Stimulated activated CD4-positive, alpha-beta T cell treated with anti-CD3 and anti-CD28 coated beads, Interleukin-15, amount 100 ng/mL, for 48 hours (primary cell): ENCODE measurements at regions not wholly inside any gene's neighbourhood (a gene's known extent, or its start where the extent isn't known, plus 50 kb on each side); places are given as distances from the start of the nearest gene placed in this dataset.
"Not testable (repeated sequence)": the region's sequence is repeated elsewhere in the genome, so short reads cannot be mapped to it uniquely, and the experiment has no call there.

ENCODE experiments used
- DNase-seq, 2 donors: peaks; one replicate each; pipeline ENCODE4 v3.0.0-alpha.2; 2020; ENCODE audit warnings: low read depth in 2 of 2

DNA sequence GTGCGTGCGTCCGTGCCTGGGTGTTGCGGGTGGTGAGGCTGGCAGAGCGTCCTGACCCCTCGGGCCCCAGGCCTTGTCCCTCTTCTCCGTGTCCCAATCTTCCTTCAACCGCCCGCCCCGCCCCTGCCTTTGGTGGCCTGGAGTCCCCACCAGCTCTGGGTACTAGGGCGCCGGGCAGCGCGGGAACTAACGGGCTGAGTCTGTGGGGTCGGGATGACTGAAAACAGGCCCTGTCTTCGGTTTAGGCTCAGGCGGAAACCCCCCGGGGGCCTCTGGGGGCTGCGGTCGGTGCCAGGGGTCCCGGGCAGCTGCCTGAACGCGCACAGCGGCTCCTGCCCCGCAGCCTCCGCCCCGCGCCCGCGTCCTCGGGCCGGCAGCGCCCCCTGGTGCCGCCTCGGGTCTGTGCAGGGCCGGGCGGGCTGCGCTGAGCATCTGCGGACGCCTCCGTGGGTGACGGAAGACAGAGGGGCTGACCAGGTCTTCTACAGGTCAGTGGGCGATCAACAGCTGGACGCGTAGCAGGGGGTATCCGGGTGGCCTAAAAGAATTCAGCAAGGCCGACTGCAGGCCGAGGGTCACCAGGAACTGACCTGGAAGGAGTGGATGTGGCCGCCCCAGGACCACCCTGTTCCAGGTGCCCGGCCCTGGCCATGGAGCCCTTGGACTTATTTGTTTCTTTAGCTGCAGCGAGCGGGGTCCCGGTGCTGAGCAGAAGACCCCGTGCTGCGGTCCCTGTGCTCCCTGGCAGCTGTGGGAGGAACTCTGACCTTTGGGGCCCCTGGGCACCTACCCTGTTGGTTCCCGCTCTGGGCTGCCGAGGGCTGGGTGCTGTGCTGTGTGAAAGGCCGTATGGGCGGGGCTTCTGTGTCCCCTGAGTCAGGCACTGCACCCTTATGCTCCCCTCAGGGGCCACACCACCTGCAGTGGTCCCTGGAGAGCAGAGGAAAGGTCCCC lies 130.2 kb upstream of the LPCAT1 start:
- DNase-seq = peak in 1 of 2 donors; percentile 22

GRCh38 chr5:1652873-1653697 lies 129.3 kb upstream of the LPCAT1 start:
- DNase-seq = no peak

- DNase-seq = no peak
Observed at GRCh38 chr5:1651971-1652872, 128.5 kb upstream of the LPCAT1 start.

DNA sequence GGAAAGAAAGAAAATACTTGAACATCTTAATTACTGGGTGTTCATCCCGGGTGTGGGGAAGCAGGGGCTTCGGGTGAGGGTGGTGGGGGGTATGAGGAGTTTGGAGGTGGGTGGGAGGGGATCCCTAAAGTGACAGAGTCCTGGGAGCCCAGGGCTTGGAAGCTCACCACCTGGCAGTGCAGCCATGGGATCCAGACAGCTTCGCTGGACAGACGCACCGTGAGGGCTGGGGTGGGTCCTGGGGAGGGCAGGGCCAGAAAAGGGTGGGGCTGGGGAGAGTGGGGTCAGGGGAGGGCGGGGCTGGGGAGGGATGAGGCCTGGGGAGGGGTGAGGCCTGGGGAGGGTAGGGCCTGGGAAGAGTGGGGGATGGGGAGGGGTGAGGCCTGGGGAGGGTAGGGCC lies 127.5 kb upstream of the LPCAT1 start:
- DNase-seq = no peak

- DNase-seq = no peak
Observed at GRCh38 chr5:1649554-1649953, 125.8 kb upstream of the LPCAT1 start.

GRCh38 chr5:1648806-1649205 lies 125.0 kb upstream of the LPCAT1 start:
- no peak for DNase-seq

DNA sequence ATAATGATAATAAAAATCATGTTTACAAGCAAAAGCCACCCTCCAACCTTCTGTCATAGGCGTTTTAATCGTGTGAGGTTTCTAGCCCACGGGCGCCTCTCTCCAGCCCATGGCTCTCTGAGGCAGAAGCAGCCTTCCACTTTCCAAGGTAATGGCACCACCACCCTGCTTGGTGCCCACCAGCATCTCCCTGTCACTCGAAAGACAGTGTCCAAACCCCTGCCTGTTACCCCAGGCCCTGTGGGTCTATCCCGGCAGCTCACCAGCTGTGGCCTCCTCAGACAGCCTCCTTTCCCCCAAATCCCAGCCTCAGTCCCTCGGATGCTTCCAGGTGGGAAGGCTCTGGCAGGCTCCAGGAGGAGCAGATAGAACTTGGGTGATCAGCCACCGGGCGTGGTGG lies 123.8 kb upstream of the LPCAT1 start:
- DNase-seq = no peak

DNA sequence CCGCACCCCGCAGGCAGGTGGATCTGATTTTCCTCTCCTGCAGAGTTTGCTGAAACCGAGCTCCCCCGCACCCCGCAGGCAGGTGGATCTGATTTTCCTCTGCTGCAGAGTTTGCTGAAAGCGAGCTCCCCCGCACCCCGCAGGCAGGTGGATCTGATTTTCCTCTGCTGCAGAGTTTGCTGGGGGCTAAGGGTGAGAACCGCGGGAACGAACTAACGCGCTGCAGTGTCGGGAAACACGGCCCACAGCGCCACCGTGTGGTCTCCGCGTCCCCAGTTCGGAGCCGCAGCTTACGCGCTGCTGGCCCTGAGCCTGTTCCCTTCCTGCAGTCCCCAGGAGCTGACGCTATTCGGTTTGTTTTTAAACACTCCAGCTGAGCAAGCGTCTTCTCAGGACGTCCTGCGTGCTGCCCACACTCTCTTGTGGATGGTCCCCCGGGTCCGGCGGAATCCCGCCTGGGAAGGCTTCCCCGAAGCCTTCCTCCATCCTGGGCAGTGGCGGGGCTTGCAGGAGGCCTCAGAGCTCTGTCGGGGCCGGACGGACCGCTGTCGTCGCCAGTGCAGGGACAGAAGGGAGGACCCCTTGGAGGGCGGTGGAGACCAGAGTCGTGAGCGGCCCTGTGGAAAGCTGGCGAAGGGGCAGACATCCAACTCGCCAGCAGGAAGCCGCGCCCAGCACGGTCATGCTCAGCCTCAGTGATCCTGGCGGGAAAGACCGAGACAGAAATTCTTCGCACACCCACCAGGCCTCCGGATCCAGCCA lies 121.2 kb upstream of the LPCAT1 start:
- DNase-seq = peak; percentile 53 to 68

GRCh38 chr5:1644393-1644809 lies 120.6 kb upstream of the LPCAT1 start:
- DNase-seq = not testable (repeated sequence)

DNA sequence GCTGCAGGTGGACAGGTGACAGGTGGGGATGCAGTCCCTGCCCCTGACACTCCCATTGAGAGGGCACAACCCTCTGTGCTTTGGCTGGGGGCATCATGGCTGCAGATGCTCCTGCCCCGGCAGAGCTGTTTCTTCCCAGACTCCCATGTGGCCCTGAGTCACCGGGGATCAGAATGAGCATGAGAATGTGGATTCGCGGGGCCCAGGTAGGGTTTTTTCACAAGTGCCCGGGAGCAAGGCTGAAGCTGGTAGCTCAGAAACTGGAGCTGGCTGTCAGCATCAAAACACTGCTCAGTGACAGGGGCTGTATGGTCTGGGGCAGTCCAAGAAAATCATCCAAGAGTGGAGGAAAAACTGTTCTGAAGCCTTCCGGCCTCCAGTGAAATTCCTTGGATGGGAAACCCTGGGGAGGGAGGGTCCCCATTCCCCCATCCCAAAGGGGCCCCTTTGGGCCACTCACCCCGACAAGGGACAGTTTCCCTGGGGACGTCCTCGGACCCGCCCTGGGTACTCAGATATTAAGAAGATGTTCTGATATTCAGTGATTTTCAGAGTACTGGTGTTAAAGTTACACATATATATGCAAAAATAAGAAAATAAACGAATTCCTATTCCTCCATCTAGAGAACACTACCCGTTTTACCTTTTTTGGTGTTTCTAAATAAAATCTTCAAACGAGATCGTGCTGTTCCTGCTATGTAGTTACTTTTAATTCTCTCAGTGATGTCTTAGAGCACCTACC lies 120.1 kb upstream of the LPCAT1 start:
- DNase-seq = no peak

DNA sequence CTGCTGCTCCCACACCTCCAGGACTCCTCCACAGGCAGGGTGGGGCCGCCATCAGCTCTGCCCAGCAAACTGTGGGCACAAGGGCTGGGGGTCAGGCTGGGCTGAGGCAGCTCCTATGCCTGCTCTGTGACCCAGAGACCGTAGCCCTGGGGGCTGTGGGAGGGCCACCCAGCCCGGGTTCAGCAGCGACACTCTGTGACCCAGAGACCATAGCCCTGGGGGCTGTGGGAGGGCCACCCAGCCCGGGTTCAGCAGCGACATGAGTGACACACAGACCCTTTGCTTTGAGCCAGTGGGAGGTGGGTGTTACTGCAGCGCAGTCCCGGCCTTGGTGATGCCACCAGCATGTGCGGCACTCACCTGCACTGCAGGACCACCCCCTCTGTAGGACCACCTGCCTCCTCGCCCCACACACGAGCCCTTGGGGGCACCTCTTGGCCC lies 118.9 kb upstream of the LPCAT1 start:
- no peak for DNase-seq

GRCh38 chr5:1642221-1642620 lies 118.5 kb upstream of the LPCAT1 start:
- DNase-seq = no peak

DNA sequence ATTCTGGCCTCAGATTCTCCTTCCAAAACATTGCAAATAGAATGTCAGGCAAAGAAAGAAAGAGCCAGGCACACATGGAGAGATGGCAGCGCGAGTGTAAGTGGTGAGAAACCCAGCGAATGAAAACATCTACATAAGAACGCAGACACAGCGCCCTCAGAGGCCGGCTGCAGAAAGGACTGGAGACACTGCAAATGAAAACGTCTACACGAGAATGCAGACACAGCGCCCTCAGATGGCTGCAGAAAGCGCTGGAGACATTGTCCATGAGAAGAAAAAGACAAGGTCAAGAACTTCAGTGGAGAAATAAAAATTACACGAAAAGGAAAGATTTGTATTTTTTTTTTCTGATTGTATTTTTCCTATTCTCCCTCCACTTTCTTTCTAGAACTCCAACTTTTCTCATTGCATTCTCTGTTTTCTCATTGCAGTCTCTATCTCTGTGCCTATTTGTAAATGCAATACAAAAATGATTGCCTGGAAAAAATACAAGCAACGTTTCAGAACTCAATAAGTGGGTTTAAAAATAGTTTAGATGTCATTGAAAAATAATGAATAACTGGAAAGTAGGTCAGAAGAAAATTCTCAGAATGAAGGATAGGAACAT lies 117.9 kb upstream of the LPCAT1 start:
- peak; percentile 55 to 62 for DNase-seq

GRCh38 chr5:1641041-1641440 lies 117.3 kb upstream of the LPCAT1 start:
- DNase-seq = no peak

DNA sequence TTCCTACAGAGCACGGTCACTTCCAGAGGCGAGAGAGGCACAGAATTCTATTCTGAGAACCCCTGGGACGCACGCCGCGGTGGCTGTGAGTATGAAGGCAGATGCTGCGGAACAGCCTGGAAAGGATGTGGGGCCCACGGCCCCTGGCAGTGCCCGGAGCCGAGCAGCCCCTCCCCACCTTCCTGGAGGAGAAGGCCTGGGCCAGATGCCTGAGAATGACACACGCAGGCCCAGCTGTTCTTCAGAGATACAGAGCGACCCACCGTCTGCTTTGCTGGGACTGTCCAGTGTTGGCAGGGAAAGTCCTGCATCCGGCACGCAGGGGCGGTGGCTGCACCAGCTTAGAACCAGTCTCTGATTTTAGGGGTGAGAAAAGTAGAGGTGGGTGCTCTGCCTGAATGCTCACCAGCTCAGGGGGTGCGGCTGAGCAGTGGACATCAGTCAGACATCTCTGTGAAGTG lies 116.7 kb upstream of the LPCAT1 start:
- DNase-seq = no peak

DNA sequence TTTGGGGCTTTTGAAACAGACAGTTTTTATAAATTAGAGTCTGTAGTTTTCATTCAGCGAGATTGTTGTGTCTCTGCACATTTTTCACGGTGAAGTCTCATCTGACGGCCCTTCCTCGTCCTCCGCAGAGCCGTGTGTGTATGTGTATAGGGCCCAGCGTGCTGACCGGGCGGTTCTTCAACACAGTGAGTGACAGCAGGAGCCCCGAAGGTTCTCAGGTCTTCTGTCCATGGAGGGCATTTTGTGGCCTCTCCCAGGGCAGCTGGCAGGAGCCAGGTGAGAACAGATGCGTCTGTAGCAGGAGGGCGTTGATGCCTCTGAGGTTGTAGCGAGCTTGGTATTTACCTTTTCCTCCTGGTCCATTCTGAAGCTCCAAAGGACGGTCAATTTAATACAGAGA lies 116.0 kb upstream of the LPCAT1 start:
- no peak for DNase-seq

DNA sequence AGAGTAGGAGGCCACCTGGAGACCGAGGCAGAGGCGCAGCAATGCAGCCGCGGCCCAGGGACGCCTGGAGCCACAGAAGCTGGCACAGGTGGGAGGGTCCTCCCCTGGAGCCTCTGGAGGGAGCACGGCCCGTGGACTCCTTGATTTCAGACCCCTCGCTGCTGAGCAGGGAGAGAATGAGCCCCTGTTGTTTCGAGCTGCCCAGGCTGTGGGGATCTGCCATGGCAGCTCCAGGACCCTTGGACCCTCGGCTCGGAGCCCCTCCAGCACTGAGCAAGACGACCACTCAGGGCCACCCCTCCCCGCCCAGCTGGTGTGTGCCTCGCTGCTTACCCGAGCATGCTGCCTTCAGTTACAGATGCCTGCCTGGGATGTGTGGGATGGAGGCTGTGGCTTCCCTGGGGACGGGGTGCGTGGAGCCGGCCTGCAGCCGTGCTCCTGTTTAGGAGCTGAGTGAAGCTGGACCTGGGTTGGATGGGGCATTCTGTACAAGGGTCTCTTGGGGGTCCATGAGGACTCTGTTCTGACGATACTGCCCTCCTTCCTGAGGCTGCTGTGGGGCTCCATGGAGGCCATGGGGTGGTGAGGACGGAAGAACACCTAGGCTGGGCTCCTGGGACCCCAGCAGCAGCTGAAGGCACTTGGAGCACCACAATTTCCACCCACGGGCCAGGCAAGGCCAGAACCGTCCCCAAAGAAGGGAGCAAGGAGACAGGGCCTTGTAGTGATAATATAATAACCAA lies 115.1 kb upstream of the LPCAT1 start:
- DNase-seq = no peak

DNA sequence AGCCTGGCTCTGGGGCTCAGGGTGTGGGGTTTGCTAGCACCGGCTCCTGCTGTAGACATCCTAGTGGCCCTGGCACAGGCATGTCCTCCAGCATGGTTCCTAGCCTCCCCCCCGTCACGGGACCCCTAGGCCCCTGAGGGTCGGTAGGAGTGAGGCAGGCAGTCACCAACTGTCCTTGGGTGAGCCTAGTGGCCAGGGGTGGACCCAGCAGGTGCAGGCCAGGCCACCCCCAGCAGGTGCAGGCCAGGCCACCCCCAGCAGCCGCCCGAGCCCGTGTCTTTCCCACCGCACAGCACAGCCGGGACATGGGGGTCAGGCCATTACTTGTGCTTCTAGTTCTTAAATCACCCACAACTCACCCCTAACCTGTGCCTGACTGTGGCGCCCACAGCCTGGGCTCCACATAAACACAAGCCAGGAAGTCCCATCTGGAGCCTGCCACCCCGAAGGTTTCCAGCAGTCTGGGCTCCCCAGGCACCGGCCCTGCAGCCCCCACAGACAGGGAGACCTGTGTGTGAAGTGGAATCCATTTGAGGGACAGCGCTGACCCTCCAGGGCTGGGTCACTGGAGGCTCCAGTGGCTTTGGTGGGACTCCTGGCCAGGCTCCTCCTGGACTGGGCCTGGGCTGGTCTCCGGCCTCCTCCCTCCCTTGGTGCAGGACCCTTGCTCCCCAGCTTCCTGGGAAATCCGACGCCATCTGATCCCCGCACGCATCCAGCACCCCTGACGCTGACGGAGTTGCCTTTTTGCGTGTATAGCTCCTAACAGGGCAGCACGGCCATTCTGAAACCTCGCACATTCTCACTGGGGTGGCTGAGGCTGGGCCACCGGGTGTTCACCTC lies 114.1 kb upstream of the LPCAT1 start:
- no peak for DNase-seq
